ENCODE measurements at regions not wholly inside any gene's neighbourhood (a gene's known extent, or its start where the extent isn't known, plus 50 kb on each side); places are given as distances from the start of the nearest gene placed in this dataset.

GRCh38 chr4:42284030-42284429 lies 113.3 kb upstream of the SHISA3 start:
- no peak for TF ChIP-seq POLR2AphosphoS5 (IDR thresholded peaks at IDR 0.05; ENCODE audit: insufficient read depth in 1 of 2, low read depth in 1 of 2)
- no peak for TF ChIP-seq CTCF (IDR thresholded peaks at IDR 0.05)
- TF ChIP-seq POLR2A (IDR thresholded peaks at IDR 0.05): no peak

Measured in vagina (tissue), 2 donors.